GM18511 (cell line): ENCODE measurements at regions not wholly inside any gene's neighbourhood (a gene's known extent, or its start where the extent isn't known, plus 50 kb on each side); places are given as distances from the start of the nearest gene placed in this dataset.

ENCODE experiments used
- ATAC-seq: cut with Tn5 transposase; IDR thresholded peaks from one replicate; pipeline ENCODE4 v1.9.1; 2021; ENCODE audit warnings: mild to moderate bottlenecking, moderate library complexity; ENCODE audit not compliant: unreplicated experiment

- no peak for ATAC-seq
Measured at GRCh38 chr10:10617686-10618085, 400.0 kb upstream of the CELF2 start.

- ATAC-seq = no peak
Measured at GRCh38 chr10:10618139-10618538, 399.5 kb upstream of the CELF2 start.

- ATAC-seq = no peak
Measured at GRCh38 chr10:10623958-10624566, 393.6 kb upstream of the CELF2 start.

- ATAC-seq = no peak
Measured at GRCh38 chr10:10624567-10624962, 393.1 kb upstream of the CELF2 start.

DNA sequence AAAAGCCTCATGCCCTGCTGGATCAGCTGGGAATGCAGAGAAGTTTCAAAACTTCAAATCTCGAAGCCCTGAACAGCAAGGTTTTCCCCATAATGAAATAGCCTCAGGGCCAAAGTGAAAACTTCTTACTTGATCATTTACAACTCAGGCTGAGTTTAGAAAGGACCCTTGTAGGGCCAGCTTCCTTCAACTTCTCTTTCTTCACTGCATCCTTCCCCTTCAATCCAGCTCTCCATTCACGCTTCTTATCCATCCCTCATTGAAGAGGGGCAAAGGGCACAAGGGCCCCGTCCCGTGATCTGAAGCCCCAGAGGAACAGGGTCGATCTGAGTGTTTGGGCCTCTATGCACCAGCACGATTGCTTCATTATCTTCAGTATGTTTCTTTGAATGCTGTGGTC, 392.2 kb upstream of the CELF2 start:
- no peak for ATAC-seq

DNA sequence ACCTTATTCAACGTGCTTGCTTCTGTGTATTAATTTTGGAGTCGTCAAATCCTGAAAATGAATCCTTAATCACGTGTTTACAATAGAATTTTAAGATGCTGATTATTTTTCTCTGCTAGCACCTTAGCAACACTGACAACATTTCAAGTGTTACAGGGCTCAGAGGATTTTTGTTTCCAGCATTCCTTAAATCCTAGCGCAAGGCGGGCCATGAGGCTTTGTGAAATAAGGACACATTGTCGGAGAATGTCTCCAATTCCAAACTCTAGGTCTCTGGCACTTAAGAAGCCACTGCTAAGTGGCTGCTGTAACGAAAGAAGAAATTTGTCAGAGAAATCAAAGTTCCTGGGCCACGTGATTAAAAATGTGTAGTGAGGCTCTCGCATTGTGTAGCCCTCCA, 390.9 kb upstream of the CELF2 start:
- no peak for ATAC-seq

GRCh38 chr10:10627414-10627813, 390.3 kb upstream of the CELF2 start:
- no peak for ATAC-seq

- no peak for ATAC-seq
Measured at GRCh38 chr10:10629512-10629911, 388.2 kb upstream of the CELF2 start.

DNA sequence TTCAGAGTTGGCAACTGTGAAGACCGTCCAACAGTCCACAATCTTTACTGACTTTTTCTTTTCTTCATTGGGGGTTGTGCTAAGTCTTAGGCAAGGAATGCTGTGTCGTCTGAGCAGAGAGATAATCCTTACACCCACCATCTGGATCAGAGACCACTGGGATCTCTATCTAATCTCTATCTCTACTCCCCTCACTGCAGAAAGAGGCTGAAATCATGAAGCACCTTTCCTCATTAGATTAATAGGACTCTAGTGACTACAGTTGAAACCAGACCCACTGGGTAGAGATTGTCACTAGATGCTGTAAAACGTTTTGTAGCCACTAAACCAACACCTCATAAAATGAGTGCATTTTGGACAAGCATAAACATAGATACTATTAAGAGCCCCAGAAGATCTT, 387.4 kb upstream of the CELF2 start:
- no peak for ATAC-seq

DNA sequence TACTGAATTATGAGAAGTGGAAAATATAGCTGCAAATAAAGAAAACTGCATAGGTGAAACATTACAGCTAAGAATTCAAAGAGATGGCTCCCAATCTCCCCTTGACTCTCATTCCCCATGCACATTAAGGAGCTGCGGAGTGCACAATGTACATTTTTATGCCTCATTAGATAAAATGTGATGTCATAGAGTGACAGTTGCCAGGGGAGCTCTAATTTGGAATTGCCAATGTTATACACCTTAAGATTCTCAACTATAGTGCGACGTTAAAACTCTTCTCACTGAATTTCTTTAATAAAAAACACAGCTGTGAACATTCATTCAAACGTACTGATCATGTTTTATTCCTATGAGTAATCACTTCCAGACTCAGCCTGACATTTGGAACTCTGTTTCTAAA, 386.9 kb upstream of the CELF2 start:
- no peak for ATAC-seq

DNA sequence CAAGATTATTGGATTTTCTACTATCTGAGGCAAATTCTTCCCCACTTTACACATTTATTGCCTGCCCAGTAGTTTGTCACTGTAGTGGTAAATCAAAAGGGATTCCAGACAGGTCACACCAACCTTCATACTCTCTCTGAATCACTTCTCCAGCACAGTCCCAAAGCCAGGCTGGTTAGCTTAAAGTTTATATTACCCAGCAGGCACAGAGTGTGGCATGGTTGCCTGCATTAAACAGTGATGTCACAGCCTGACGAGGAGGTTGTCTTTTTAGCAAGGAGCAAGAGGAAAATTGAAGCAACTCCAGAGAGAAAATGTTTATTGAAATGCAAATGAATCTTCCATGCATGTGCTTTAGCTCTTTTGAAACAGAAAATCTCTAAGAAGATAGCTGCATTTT, 375.5 kb upstream of the CELF2 start:
- ATAC-seq = no peak

DNA sequence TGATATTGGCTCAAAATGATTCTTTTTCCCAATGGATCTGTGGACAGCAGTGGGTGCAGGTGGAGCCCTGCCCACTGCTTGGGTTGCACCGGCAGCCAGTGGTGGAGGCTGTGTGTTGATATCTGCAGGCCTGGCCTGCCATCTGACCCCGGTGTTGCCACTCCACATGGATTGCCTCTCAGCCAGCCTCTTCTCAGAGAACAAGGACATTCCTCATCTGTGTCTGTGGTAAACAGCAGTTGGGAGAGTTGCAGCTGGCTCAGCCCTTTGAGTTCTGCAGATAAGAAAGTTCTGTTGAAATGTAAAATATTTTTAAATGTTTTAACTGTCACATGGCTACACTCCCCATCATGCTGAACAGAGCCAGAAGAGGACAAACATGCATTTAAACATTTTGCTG, 374.9 kb upstream of the CELF2 start:
- no peak for ATAC-seq

GRCh38 chr10:10644008-10644646, 373.5 kb upstream of the CELF2 start:
- ATAC-seq = no peak

DNA sequence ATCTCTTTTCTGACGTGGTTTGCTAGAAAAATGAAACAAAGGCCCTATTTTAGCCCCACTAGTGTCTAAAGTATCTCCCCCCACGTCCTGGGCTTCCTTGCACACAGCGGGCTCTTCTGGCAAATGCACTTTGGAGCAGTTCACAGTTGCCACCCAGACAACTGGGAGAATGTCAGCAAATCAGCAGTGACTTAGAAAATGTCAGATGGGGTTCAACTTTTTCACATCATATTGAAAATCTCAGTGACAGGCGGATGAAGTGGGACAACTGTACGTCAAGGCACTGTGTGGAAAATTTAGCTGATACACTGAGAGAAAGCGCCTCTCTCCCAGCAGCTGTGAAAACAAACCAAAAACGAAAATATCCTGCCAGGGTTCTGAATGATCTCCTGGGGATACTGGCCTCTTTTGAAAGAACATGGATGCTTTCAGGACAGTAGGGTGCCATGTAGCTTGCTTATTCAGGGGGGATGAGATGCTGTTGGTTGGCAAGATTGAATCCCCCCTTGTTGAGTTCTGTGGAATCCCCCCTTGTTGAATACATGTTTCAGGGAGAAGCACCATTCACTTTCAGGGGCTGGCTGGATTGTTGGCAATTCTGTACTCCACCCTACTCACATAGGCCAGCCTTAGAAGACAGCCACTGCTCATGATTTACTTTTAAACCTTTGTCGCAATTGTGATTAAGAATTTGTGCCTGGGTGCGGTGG, 372.8 kb upstream of the CELF2 start:
- ATAC-seq = no peak

DNA sequence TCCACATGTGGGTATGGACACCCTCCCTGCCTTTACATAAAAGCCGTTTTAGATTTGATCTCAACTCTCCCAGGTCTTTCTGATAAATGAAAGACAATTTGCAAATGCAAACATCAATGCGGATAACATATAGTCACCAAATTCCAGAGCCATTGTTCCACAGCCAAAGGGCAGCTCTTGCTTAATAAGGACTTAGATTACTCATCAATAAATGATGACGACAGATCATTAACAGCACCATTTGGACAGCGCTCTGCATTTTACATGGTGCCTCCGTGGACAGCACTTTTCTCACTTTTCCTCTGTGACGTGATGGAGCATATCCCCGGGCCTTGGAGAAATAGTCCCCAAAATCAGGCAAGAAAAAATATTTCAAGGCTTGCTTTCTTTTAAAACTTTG, 370.3 kb upstream of the CELF2 start:
- ATAC-seq = no peak

GRCh38 chr10:10657139-10657760, 360.4 kb upstream of the CELF2 start:
- no peak for ATAC-seq

DNA sequence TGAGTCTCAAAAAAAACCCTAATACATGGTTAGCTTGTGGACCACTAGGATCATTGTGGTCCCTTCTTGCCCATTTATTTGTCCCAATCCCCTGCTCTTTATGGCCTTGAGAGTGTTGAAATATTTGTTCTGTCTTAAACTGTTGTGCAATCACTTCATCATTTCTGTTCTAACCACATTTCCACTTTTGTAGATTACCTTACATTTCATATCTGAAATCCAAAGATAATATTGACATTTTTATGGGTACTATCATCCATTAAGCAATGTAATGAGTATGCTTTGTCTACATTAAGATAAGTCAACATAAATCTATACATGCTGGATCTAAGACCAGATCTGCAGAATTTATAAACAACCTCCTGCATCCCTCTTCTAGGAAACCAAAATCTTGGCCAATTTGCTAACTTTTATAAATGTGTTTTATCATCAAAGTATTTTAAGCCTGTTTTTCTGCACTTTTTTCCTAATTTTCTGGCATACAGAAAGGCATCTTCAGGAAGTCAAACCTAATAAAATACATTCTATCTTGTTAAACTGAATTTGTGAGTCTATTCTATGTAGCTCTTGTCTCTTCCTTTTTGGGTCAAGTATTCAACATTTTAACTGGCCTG, 359.4 kb upstream of the CELF2 start:
- no peak for ATAC-seq

- no peak for ATAC-seq
Measured at GRCh38 chr10:10660054-10660453, 357.6 kb upstream of the CELF2 start.

DNA sequence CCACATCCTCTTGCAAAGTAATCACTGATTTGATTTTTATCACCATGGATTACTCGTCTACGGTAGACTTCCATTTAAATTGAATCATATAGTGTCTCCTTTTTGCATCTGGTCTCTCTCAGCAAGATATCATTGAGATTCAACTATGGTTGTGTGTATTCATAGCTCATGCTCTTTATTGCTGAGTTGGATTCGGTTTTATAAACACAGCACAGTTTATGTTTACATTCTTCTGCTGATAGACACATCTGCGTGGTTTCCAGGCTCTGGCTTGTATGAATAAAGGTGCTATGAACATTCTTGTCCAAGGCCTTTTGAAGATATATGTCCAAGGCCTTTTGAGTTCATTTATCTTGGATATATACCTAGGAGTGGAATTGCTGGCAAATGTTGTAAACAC, 356.5 kb upstream of the CELF2 start:
- ATAC-seq = no peak

DNA sequence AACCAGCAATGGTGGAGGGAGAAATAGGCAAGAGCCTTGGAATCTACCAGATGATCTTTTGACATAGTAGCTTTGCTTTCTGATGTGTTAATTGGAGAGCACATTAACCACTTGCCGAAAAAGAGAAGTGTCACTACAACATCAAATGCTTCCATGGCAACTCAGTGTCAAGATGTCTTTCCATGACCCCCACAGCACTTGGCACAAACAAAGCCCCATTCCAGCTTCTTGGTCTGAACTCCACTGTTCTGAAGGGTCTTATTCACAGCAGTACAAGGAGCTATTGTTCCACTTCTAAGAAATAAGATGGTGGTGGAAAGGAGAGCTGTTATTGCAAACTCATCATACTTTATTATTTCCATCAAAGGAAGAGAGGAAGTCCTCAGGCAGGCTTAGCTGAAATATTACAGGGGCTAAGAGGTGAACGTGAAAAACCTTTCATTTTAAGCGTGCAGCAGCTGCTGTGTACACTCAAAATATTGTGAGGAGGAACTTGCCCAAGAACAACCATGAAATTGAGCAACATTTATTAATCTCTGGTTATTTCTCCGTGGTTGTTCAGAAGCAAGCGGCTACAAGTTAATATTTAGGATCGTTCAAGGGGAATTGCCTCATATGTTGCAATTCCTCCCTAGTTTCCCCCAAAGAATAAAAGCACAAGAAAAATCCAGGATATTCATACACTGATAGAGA, 354.8 kb upstream of the CELF2 start:
- no peak for ATAC-seq

DNA sequence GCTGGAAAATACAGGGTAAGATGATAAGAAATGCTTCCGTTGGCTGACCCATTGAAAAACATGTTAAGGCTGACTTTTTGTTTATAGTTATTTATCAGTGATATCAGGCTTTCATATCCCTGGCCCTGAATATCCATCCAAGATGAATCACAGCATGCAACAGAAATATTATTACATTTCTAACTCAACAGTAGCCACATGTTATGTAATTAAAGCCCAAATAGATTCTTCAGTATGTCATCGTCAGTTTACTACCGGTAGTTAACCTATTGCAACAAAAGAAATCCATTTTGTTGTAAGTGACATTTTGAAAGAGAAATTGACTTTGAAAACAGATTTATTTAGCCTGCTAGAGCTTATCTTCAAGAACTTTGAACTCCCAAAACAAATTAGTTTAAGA, 354.1 kb upstream of the CELF2 start:
- ATAC-seq = no peak
